HEK293 (cell line): ENCODE measurements at regions not wholly inside any gene's neighbourhood (a gene's known extent, or its start where the extent isn't known, plus 50 kb on each side); places are given as distances from the start of the nearest gene placed in this dataset.

Experiments used
- CTCF ChIA-PET: fragments of 350-600 bp; formaldehyde crosslinking; extraction: SDS; loops from one replicate; lab custom pipeline; 2021; ENCODE audit warnings: antibody characterized with exemption; lab: Yijun Ruan, JAX
- POLR2A ChIA-PET: fragments of 300-600 bp; formaldehyde crosslinking; extraction: SDS; loops from one replicate; lab custom pipeline; 2020; ENCODE audit warnings: antibody characterized with exemption, inconsistent platforms; lab: Yijun Ruan, JAX
- H3K27ac ChIP-seq: fragments of 200-500 bp; sonication (Bioruptor generic); 2 replicates; pipeline ENCODE4 v1.5.1; 2014; ENCODE audit warnings: low read depth, low read length, control low read depth, inconsistent platforms; ENCODE audit errors: extremely low read depth
- H3K36me3 ChIP-seq, 2 experiments: fragments of 200-500 bp in 1 of 2; sonication (Bioruptor generic) in 1 of 2; 1 replicate in 1 of 2; 2 replicates in 1 of 2; pipeline ENCODE4 v1.5.1; 2014 to 2017; ENCODE audit warnings: inconsistent platforms in 2 of 2, low read length in 2 of 2; ENCODE audit not compliant: control insufficient read depth in 2 of 2, insufficient read depth in 1 of 2
- H3K4me1 ChIP-seq: fragments of 200-500 bp; sonication (Bioruptor generic); 2 replicates; pipeline ENCODE4 v1.5.1; 2014; ENCODE audit warnings: mild to moderate bottlenecking, low read length, inconsistent platforms; ENCODE audit not compliant: control insufficient read depth, insufficient read depth
- H3K4me3 ChIP-seq: 2 replicates; pipeline ENCODE4 v1.5.1; 2011; ENCODE audit warnings: low read depth, mild to moderate bottlenecking, control low read depth, low read length, moderate library complexity
- H3K9me3 ChIP-seq: fragments of 200-500 bp; sonication (Bioruptor generic); 2 replicates; pipeline ENCODE4 v1.5.1; 2014; ENCODE audit warnings: low read depth, low read length, inconsistent platforms; ENCODE audit not compliant: control insufficient read depth, insufficient read depth
- BCL11B ChIP-seq: fragments of 450-650 bp; formaldehyde crosslinking; IDR thresholded peaks from 2 replicates; pipeline ENCODE4 v1.5.1; 2016; ENCODE audit warnings: low read depth, missing biosample characterization, missing genetic modification characterization
- HOXC10 ChIP-seq: sonication (generic); formaldehyde crosslinking; IDR thresholded peaks from 2 replicates; pipeline ENCODE4 v1.8.1; 2023; ENCODE audit warnings: mild to moderate bottlenecking, missing genetic modification reagents
- KLF8 ChIP-seq: fragments of 450-650 bp; formaldehyde crosslinking; IDR thresholded peaks from 2 replicates; pipeline ENCODE4 v1.5.1; 2016; ENCODE audit warnings: missing biosample characterization, missing genetic modification characterization
- ZBTB20 ChIP-seq: fragments of 450-650 bp; formaldehyde crosslinking; IDR thresholded peaks from 2 replicates; pipeline ENCODE4 v1.5.1; 2016; ENCODE audit warnings: missing biosample characterization, missing genetic modification characterization
- ZNF10 ChIP-seq: fragments of 450-650 bp; formaldehyde crosslinking; IDR thresholded peaks from 2 replicates; pipeline ENCODE4 v1.5.1; 2017; ENCODE audit warnings: missing biosample characterization, missing genetic modification characterization
- ZNF121 ChIP-seq: fragments of 450-650 bp; formaldehyde crosslinking; IDR thresholded peaks from 2 replicates; pipeline ENCODE4 v1.5.1; 2016; ENCODE audit warnings: missing biosample characterization, missing genetic modification characterization
- ZNF157 ChIP-seq: fragments of 450-650 bp; formaldehyde crosslinking; IDR thresholded peaks from 2 replicates; pipeline ENCODE4 v1.5.1; 2016; ENCODE audit warnings: missing biosample characterization, missing genetic modification characterization
- ZNF18 ChIP-seq: fragments of 450-650 bp; formaldehyde crosslinking; IDR thresholded peaks from 2 replicates; pipeline ENCODE4 v1.5.1; 2016; ENCODE audit warnings: missing biosample characterization, missing genetic modification characterization
- ZNF19 ChIP-seq: fragments of 450-650 bp; formaldehyde crosslinking; IDR thresholded peaks from 2 replicates; pipeline ENCODE4; 2016; ENCODE audit warnings: missing biosample characterization, missing genetic modification characterization, low read depth
- ZNF274 ChIP-seq, 2 experiments: fragments of 200-500 bp in 1 of 2; fragments of 450-650 bp in 1 of 2; sonication (Bioruptor generic) in 1 of 2; formaldehyde crosslinking in 1 of 2; IDR thresholded peaks; 2 replicates each; pipeline versions ENCODE4 v1.5.1 to v1.6.1; 2014 to 2016; ENCODE audit warnings: borderline replicate concordance in 1 of 2, inconsistent platforms in 1 of 2, low read length in 1 of 2, missing biosample characterization in 1 of 2, missing genetic modification characterization in 1 of 2
- ZNF354C ChIP-seq: fragments of 450-650 bp; formaldehyde crosslinking; IDR thresholded peaks from 2 replicates; pipeline ENCODE4 v1.5.1; 2016; ENCODE audit warnings: missing biosample characterization, missing genetic modification characterization, low read depth, borderline replicate concordance
- ZNF404 ChIP-seq: fragments of 450-650 bp; formaldehyde crosslinking; IDR thresholded peaks from 2 replicates; pipeline ENCODE4 v1.5.1; 2017; ENCODE audit warnings: missing biosample characterization, missing genetic modification characterization
- ZNF488 ChIP-seq: fragments of 450-650 bp; formaldehyde crosslinking; IDR thresholded peaks from 2 replicates; pipeline ENCODE4 v1.5.1; 2016; ENCODE audit warnings: missing biosample characterization, missing genetic modification characterization
- ZNF518A ChIP-seq: fragments of 450-650 bp; formaldehyde crosslinking; conservative IDR thresholded peaks from 2 replicates; pipeline ENCODE4 v1.5.1; 2016; ENCODE audit warnings: low read depth, missing biosample characterization, missing genetic modification characterization
- ZNF530 ChIP-seq: fragments of 450-650 bp; formaldehyde crosslinking; IDR thresholded peaks from 2 replicates; pipeline ENCODE4 v1.5.1; 2016; ENCODE audit warnings: low read depth, missing biosample characterization, missing genetic modification characterization

GRCh38 chr2:207409517-207409916, 120.2 kb upstream of the CREB1 start (continued):
- TF ChIP-seq KLF8 (no peak), ZNF404 (tag by site-specific recombination) (no peak), ZNF518A (tag by site-specific recombination) (no peak), ZNF488 (tag by site-specific recombination) (no peak), ZNF19 (tag by site-specific recombination) (no peak)

GRCh38 chr2:207412787-207413310, 116.9 kb upstream of the CREB1 start:
- H3K36me3 ChIP-seq = no peaks in the 10 kb centered on the region
- no peaks in the 10 kb centered on the region for H3K9me3 ChIP-seq
- no peak overlapping the region for H3K4me3 ChIP-seq
- H3K4me1 ChIP-seq = peaks cover 5% of the 10 kb centered on the region; the same call in 1 of the 2 replicates
- no peak for TF ChIP-seq HOXC10 (CRISPR knock-in tag)
- no peak for TF ChIP-seq ZNF10
- TF ChIP-seq ZNF157 (tag by site-specific recombination) = no peak
- no peak for TF ChIP-seq ZNF354C
- TF ChIP-seq BCL11B (tag by site-specific recombination) = no peak
- no peak for TF ChIP-seq ZBTB20 (tag by site-specific recombination)
- TF ChIP-seq ZNF18 (tag by site-specific recombination) = no peak
- ChIA-PET CTCF (no interaction called here), POLR2A (no interaction called here)
- H3K27ac ChIP-seq = no peak overlapping the region

GRCh38 chr2:207413376-207413907, 116.3 kb upstream of the CREB1 start:
- CTCF ChIA-PET = no interaction called here
- POLR2A ChIA-PET = no interaction called here
- Histone ChIP-seq H3K4me1 (peaks cover 2% of the 10 kb centered on the region; the same call in 1 of the 2 replicates), H3K36me3 (no peaks in the 10 kb centered on the region), H3K9me3 (no peaks in the 10 kb centered on the region), H3K27ac (no peak overlapping the region)
- no peak for TF ChIP-seq ZNF274 (IDR thresholded peaks at IDR 0.05; ENCODE audit: low read length)
- TF ChIP-seq ZNF274 (tag by site-specific recombination; IDR thresholded peaks at IDR 0.05; ENCODE audit: borderline replicate concordance) = no peak
- TF ChIP-seq ZNF121 (tag by site-specific recombination) = no peak
- no peak for TF ChIP-seq ZNF18 (tag by site-specific recombination)
- no peak for TF ChIP-seq ZNF530
- TF ChIP-seq, all 188 proteins: peak for 0
- H3K4me3 ChIP-seq = no peak overlapping the region
